ENCODE measurements at regions not wholly inside any gene's neighbourhood (a gene's known extent, or its start where the extent isn't known, plus 50 kb on each side); places are given as distances from the start of the nearest gene placed in this dataset.

- TF ChIP-seq, protein P1, sequence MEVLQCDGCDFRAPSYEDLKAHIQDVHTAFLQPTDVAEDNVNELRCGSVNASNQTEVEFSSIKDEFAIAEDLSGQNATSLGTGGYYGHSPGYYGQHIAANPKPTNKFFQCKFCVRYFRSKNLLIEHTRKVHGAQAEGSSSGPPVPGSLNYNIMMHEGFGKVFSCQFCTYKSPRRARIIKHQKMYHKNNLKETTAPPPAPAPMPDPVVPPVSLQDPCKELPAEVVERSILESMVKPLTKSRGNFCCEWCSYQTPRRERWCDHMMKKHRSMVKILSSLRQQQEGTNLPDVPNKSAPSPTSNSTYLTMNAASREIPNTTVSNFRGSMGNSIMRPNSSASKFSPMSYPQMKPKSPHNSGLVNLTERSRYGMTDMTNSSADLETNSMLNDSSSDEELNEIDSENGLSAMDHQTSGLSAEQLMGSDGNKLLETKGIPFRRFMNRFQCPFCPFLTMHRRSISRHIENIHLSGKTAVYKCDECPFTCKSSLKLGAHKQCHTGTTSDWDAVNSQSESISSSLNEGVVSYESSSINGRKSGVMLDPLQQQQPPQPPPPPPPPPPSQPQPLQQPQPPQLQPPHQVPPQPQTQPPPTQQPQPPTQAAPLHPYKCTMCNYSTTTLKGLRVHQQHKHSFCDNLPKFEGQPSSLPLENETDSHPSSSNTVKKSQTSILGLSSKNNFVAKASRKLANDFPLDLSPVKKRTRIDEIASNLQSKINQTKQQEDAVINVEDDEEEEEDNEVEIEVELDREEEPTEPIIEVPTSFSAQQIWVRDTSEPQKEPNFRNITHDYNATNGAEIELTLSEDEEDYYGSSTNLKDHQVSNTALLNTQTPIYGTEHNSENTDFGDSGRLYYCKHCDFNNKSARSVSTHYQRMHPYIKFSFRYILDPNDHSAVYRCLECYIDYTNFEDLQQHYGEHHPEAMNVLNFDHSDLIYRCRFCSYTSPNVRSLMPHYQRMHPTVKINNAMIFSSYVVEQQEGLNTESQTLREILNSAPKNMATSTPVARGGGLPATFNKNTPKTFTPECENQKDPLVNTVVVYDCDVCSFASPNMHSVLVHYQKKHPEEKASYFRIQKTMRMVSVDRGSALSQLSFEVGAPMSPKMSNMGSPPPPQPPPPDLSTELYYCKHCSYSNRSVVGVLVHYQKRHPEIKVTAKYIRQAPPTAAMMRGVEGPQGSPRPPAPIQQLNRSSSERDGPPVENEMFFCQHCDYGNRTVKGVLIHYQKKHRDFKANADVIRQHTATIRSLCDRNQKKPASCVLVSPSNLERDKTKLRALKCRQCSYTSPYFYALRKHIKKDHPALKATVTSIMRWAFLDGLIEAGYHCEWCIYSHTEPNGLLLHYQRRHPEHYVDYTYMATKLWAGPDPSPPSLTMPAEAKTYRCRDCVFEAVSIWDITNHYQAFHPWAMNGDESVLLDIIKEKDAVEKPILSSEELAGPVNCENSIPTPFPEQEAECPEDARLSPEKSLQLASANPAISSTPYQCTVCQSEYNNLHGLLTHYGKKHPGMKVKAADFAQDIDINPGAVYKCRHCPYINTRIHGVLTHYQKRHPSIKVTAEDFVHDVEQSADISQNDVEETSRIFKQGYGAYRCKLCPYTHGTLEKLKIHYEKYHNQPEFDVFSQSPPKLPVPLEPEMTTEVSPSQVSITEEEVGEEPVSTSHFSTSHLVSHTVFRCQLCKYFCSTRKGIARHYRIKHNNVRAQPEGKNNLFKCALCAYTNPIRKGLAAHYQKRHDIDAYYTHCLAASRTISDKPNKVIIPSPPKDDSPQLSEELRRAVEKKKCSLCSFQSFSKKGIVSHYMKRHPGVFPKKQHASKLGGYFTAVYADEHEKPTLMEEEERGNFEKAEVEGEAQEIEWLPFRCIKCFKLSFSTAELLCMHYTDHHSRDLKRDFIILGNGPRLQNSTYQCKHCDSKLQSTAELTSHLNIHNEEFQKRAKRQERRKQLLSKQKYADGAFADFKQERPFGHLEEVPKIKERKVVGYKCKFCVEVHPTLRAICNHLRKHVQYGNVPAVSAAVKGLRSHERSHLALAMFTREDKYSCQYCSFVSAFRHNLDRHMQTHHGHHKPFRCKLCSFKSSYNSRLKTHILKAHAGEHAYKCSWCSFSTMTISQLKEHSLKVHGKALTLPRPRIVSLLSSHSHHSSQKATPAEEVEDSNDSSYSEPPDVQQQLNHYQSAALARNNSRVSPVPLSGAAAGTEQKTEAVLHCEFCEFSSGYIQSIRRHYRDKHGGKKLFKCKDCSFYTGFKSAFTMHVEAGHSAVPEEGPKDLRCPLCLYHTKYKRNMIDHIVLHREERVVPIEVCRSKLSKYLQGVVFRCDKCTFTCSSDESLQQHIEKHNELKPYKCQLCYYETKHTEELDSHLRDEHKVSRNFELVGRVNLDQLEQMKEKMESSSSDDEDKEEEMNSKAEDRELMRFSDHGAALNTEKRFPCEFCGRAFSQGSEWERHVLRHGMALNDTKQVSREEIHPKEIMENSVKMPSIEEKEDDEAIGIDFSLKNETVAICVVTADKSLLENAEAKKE (CRISPR knock-in tag; IDR thresholded peaks at IDR 0.05), result no peak
- TF ChIP-seq JUNB (IDR thresholded peaks at IDR 0.05; ENCODE audit: unreplicated experiment), result no peak
- TF ChIP-seq ZNF114 (CRISPR knock-in tag; IDR thresholded peaks at IDR 0.05), result no peak
- no peak for TF ChIP-seq CREB1 (CRISPR knock-in tag; IDR thresholded peaks at IDR 0.05; ENCODE audit: low read depth)
Observed at GRCh38 chr18:76281565-76281964, 213.5 kb downstream of the ZNF516 start (continued).

GRCh38 chr18:76277801-76278200 is 217.2 kb downstream of the ZNF516 start:
- no peaks in the 10 kb centered on the region for H3K27me3 ChIP-seq (ENCODE audit: insufficient read depth)
- Mint-ChIP-seq H3K4me1 (no peaks in the 10 kb centered on the region; the same call in 2 of the 3 replicates), H3K36me3 (ENCODE audit: low read depth) (no peaks in the 10 kb centered on the region), H3K4me3 (no peak overlapping the region), H3K27me3 (ENCODE audit: insufficient read depth, low read depth, poor library complexity) (peaks cover 4% of the 10 kb centered on the region), H3K27ac (no peak overlapping the region), H3K9me3 (peaks cover 2% of the 10 kb centered on the region; the same call in 1 of the 3 replicates)
- H3K36me3 ChIP-seq (ENCODE audit: insufficient read depth), result no peaks in the 10 kb centered on the region
- no peaks in the 10 kb centered on the region for H4K20me1 ChIP-seq (replicated peaks; ENCODE audit: insufficient read depth)
- H3K4me3 ChIP-seq, result no peak overlapping the region
- no peak overlapping the region for H3K27ac ChIP-seq (ENCODE audit: low read depth)
- H3K4me2 ChIP-seq, result no peak overlapping the region
- H3K4me1 ChIP-seq (ENCODE audit: insufficient read depth), result no peaks in the 10 kb centered on the region
- no peak for DNase-seq (ENCODE audit: low spot score)
- no peaks in the 10 kb centered on the region for H3K79me2 ChIP-seq (replicated peaks; ENCODE audit: insufficient read depth)
- no peak for ATAC-seq
- H3K9me2 ChIP-seq (ENCODE audit: insufficient read depth), result no peaks in the 10 kb centered on the region
- no peaks in the 10 kb centered on the region for H3F3A ChIP-seq (replicated peaks; ENCODE audit: low read depth)
- no peak overlapping the region for H2AFZ ChIP-seq
- TF ChIP-seq NANOG (IDR thresholded peaks at IDR 0.05; ENCODE audit: borderline replicate concordance) (no peak), ZNF331 (CRISPR knock-in tag; IDR thresholded peaks at IDR 0.05; ENCODE audit: low read depth) (no peak), JUNB (IDR thresholded peaks at IDR 0.05; ENCODE audit: unreplicated experiment) (no peak), POLR2AphosphoS5 (IDR thresholded peaks at IDR 0.05; ENCODE audit: low read depth) (no peak), EZH2 (IDR thresholded peaks at IDR 0.05; ENCODE audit: low read depth, unreplicated experiment) (no peak), STAT1 (IDR thresholded peaks at IDR 0.05; ENCODE audit: unreplicated experiment) (no peak), CREB1 (CRISPR knock-in tag; IDR thresholded peaks at IDR 0.05; ENCODE audit: low read depth) (no peak)
- TF ChIP-seq, protein P2, sequence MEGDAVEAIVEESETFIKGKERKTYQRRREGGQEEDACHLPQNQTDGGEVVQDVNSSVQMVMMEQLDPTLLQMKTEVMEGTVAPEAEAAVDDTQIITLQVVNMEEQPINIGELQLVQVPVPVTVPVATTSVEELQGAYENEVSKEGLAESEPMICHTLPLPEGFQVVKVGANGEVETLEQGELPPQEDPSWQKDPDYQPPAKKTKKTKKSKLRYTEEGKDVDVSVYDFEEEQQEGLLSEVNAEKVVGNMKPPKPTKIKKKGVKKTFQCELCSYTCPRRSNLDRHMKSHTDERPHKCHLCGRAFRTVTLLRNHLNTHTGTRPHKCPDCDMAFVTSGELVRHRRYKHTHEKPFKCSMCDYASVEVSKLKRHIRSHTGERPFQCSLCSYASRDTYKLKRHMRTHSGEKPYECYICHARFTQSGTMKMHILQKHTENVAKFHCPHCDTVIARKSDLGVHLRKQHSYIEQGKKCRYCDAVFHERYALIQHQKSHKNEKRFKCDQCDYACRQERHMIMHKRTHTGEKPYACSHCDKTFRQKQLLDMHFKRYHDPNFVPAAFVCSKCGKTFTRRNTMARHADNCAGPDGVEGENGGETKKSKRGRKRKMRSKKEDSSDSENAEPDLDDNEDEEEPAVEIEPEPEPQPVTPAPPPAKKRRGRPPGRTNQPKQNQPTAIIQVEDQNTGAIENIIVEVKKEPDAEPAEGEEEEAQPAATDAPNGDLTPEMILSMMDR (conservative IDR thresholded peaks at IDR 0.05; ENCODE audit: low read depth in 2 of 2), result no peak
- TF ChIP-seq, protein P3, sequence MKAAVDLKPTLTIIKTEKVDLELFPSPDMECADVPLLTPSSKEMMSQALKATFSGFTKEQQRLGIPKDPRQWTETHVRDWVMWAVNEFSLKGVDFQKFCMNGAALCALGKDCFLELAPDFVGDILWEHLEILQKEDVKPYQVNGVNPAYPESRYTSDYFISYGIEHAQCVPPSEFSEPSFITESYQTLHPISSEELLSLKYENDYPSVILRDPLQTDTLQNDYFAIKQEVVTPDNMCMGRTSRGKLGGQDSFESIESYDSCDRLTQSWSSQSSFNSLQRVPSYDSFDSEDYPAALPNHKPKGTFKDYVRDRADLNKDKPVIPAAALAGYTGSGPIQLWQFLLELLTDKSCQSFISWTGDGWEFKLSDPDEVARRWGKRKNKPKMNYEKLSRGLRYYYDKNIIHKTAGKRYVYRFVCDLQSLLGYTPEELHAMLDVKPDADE (IDR thresholded peaks at IDR 0.05), result no peak

All from GM23338 (cell line).